MCF 10A (cell line): ENCODE measurements at regions not wholly inside any gene's neighbourhood (a gene's known extent, or its start where the extent isn't known, plus 50 kb on each side); places are given as distances from the start of the nearest gene placed in this dataset.

ENCODE experiments used
- BruUV-seq: library from RNA; stranded (reverse); fragments of 400-500 nt; replicated peaks from 2 replicates; lab custom pipeline; 2021; lab: Mats Ljungman, UMichigan
- CTCF ChIA-PET: fragments of 300-600 bp; sonication (Branson Sonifier 250); formaldehyde crosslinking; extraction: SDS; loops from one replicate; lab custom pipeline; 2021; ENCODE audit warnings: antibody characterized with exemption, inconsistent platforms; lab: Yijun Ruan, JAX
- POLR2A ChIA-PET: fragments of 300-600, 350-650 bp; sonication (Branson Sonifier 250); formaldehyde crosslinking; extraction: SDS; loops from one replicate; lab custom pipeline; 2020; ENCODE audit warnings: antibody characterized with exemption, inconsistent platforms; lab: Yijun Ruan, JAX
- DNase-seq: peaks from one replicate; pipeline ENCODE4 v3.0.0-alpha.2; 2018; ENCODE audit not compliant: unreplicated experiment
- H3K27ac Mint-ChIP-seq: one replicate; pipeline ENCODE4 v1.8.0; 2022; ENCODE audit warnings: mild to moderate bottlenecking, low read depth, mixed read lengths; ENCODE audit not compliant: unreplicated experiment
- H3K27me3 Mint-ChIP-seq: one replicate; pipeline ENCODE4 v1.8.0; 2022; ENCODE audit warnings: mixed read lengths; ENCODE audit not compliant: insufficient read depth, unreplicated experiment
- H3K36me3 Mint-ChIP-seq: one replicate; pipeline ENCODE4 v1.8.0; 2022; ENCODE audit warnings: mild to moderate bottlenecking, moderate library complexity, mixed read lengths; ENCODE audit not compliant: insufficient read depth, unreplicated experiment
- H3K4me1 Mint-ChIP-seq: one replicate; pipeline ENCODE4 v1.8.0; 2022; ENCODE audit warnings: mixed read lengths; ENCODE audit not compliant: insufficient read depth, unreplicated experiment
- H3K4me3 Mint-ChIP-seq: one replicate; pipeline ENCODE4 v1.8.0; 2022; ENCODE audit warnings: mild to moderate bottlenecking, moderate library complexity, mixed read lengths; ENCODE audit not compliant: unreplicated experiment
- H3K9me3 Mint-ChIP-seq: one replicate; pipeline ENCODE4 v1.8.0; 2022; ENCODE audit warnings: mixed read lengths; ENCODE audit not compliant: unreplicated experiment
- CTCF ChIP-seq: fragments of 200-600 bp; IDR thresholded peaks from one replicate; pipeline ENCODE4 v1.8.0; 2022; ENCODE audit warnings: antibody characterized with exemption, mild to moderate bottlenecking; ENCODE audit not compliant: unreplicated experiment
- intact Hi-C: fragments of 100-400 bp; cut with micrococcal nuclease; formaldehyde crosslinking; loops from 2 replicates; pipeline ENCODE4 v1.14.1; 2022

- CTCF ChIA-PET, result no interaction called here
- H3K4me1 Mint-ChIP-seq, result no peaks in the 10 kb centered on the region
- H3K27ac Mint-ChIP-seq, result no peak overlapping the region
- no peaks in the 10 kb centered on the region for H3K27me3 Mint-ChIP-seq
- POLR2A ChIA-PET, result interaction anchor here (0.6 to 0.7 kb wide), 3 partner anchors 46 to 575 kb away, joined by 3 to 4 read pairs (median 3); no protein-coding TSS in a partner anchor
- H3K4me3 Mint-ChIP-seq, result no peak overlapping the region
- peaks cover 22% of the 10 kb centered on the region for H3K9me3 Mint-ChIP-seq
- no peaks in the 10 kb centered on the region for H3K36me3 Mint-ChIP-seq
- BruUV-seq, result no TSS peak
- no peak for TF ChIP-seq CTCF
- intact Hi-C loops, result no loop called here
- no peak for DNase-seq
These were observed 485.1 kb upstream of the CD180 start for GRCh38 chr5:67681703-67682102.

- ChIA-PET POLR2A (interaction anchor here (1.2 to 1.3 kb wide), 2 partner anchors 8 to 14 kb away, joined by 3 to 5 read pairs; no protein-coding TSS in a partner anchor), CTCF (no interaction called here)
- BruUV-seq, result no TSS peak
These were observed 483.5 kb upstream of the CD180 start for GRCh38 chr5:67680099-67680498.

GRCh38 chr5:67679184-67679841 is 482.7 kb upstream of the CD180 start:
- no TSS peak for BruUV-seq
- no peaks in the 10 kb centered on the region for H3K27me3 Mint-ChIP-seq
- peaks cover 7% of the 10 kb centered on the region for H3K9me3 Mint-ChIP-seq
- DNase-seq, result no peak
- H3K4me1 Mint-ChIP-seq, result no peaks in the 10 kb centered on the region
- ChIA-PET POLR2A (interaction anchor here (1.2 to 1.3 kb wide), 2 partner anchors 9 to 15 kb away, joined by 3 to 5 read pairs; no protein-coding TSS in a partner anchor), CTCF (no interaction called here)
- intact Hi-C loops, result no loop called here
- no peaks in the 10 kb centered on the region for H3K36me3 Mint-ChIP-seq
- no peak for TF ChIP-seq CTCF
- H3K4me3 Mint-ChIP-seq, result no peak overlapping the region
- no peak overlapping the region for H3K27ac Mint-ChIP-seq

More at GRCh38 chr5:67680099-67680498, 483.5 kb upstream of the CD180 start:
- Mint-ChIP-seq H3K36me3 (no peaks in the 10 kb centered on the region), H3K27ac (no peak overlapping the region), H3K9me3 (peaks cover 14% of the 10 kb centered on the region), H3K27me3 (no peaks in the 10 kb centered on the region), H3K4me3 (no peak overlapping the region), H3K4me1 (no peaks in the 10 kb centered on the region)
- intact Hi-C loops, result no loop called here
- DNase-seq, result no peak
- no peak for TF ChIP-seq CTCF

- H3K27ac Mint-ChIP-seq, result no peak overlapping the region
- no peak overlapping the region for H3K4me3 Mint-ChIP-seq
- no peak for TF ChIP-seq CTCF
- H3K27me3 Mint-ChIP-seq, result no peaks in the 10 kb centered on the region
- ChIA-PET POLR2A (interaction anchor here (0.6 kb wide), 1 partner anchor 373 kb away, joined by 3 read pairs; no protein-coding TSS in a partner anchor), CTCF (no interaction called here)
- peaks cover 5% of the 10 kb centered on the region for H3K9me3 Mint-ChIP-seq
- intact Hi-C loops, result no loop called here
- no peaks in the 10 kb centered on the region for H3K36me3 Mint-ChIP-seq
- no peaks in the 10 kb centered on the region for H3K4me1 Mint-ChIP-seq
- DNase-seq, result no peak
- no TSS peak for BruUV-seq
These were observed 482.0 kb upstream of the CD180 start for GRCh38 chr5:67678594-67678993.
